ENCODE measurements at regions not wholly inside any gene's neighbourhood (a gene's known extent, or its start where the extent isn't known, plus 50 kb on each side); places are given as distances from the start of the nearest gene placed in this dataset.
A peak's percentile ranks its signal among the peaks of the same experiment; 100 is the strongest.

- H3K4me3 ChIP-seq (ENCODE audit: low read length) = no peak overlapping the region
- TF ChIP-seq, protein P1, sequence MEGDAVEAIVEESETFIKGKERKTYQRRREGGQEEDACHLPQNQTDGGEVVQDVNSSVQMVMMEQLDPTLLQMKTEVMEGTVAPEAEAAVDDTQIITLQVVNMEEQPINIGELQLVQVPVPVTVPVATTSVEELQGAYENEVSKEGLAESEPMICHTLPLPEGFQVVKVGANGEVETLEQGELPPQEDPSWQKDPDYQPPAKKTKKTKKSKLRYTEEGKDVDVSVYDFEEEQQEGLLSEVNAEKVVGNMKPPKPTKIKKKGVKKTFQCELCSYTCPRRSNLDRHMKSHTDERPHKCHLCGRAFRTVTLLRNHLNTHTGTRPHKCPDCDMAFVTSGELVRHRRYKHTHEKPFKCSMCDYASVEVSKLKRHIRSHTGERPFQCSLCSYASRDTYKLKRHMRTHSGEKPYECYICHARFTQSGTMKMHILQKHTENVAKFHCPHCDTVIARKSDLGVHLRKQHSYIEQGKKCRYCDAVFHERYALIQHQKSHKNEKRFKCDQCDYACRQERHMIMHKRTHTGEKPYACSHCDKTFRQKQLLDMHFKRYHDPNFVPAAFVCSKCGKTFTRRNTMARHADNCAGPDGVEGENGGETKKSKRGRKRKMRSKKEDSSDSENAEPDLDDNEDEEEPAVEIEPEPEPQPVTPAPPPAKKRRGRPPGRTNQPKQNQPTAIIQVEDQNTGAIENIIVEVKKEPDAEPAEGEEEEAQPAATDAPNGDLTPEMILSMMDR (conservative IDR thresholded peaks at IDR 0.05; ENCODE audit: low read depth, low read length) = no peak
- DNase-seq (ENCODE audit: low read depth) = no peak
Observed at GRCh38 chr11:25741886-25742285, 590.0 kb upstream of the ANO3 start.

DNA sequence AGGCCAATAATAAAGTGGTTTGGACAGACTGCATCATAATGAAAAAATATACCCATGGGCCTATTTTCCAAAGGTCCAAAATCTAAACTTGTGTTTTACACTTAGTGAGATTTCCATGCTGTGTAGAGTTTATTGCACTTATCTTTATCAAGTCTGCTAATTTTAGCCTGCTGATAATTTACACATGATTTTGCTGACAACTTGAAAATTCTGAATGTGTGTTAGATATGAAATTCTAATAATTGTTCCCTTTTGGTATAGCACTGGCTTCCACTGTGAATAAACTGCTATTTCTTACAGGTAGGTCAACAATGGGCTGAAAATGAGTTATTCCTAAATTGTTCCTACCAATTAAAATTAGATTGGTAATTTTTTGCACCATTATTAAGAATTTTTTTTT is 589.1 kb upstream of the ANO3 start:
- DNase-seq (ENCODE audit: low read depth) = no peak
- TF ChIP-seq, protein P1 (conservative IDR thresholded peaks at IDR 0.05; ENCODE audit: low read depth, low read length) = no peak
- H3K4me3 ChIP-seq (ENCODE audit: low read length) = no peak overlapping the region

DNA sequence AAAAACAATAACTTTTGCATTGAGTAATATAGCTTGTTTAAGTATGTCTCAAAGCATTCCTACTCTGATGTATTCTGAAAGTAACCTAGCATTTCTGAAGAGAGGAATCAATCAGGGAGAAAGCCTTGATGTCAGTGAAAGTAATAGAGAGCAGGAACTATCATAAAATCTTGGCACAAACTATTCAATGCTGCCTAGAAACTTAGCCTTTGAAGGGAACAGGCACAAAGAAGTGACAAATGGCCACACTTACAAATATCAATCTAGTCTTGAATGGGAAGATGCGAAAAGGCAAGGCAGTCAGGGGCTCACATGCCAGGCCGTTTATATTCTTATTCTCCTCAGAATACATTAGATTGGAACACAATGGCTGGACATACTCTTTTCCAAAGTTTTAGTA is 576.5 kb upstream of the ANO3 start:
- no peak overlapping the region for H3K4me3 ChIP-seq (ENCODE audit: low read length)
- no peak for DNase-seq (ENCODE audit: low read depth)
- TF ChIP-seq, protein P1 (conservative IDR thresholded peaks at IDR 0.05; ENCODE audit: low read depth, low read length) = no peak

DNA sequence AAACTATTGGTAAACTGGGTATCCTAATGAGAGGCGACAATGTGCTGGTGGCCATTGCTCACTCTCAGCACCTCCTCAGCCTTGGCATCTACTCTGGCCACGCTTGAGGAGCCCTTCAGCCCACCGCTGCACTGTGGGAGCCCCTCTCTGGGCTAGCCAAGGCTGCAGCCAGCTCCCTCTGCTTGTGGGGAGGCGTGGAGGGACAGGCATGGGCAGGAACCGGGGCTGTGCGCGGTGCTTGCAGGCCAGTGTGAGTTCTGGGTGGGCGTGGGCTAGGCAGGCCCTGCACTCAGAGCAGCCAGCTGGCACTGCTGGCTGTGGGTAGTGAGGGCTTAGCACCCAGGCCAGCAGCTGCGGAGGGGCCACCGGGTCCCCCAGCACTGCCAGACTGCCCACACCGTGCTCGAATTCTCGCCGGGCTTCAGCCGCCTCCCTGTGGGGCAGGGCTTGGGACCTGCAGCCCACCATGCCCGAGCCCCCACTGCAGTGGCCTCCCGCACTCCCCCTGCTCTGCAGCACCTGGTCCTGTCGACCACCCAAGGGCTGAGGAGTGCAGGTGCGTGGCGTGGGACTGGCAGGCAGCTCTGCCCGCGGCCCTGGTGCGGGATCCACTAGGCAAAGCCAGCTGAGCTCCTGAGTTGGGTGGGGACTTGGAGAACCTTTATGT is 575.9 kb upstream of the ANO3 start:
- DNase-seq (ENCODE audit: low read depth) = no peak
- TF ChIP-seq, protein P1 (conservative IDR thresholded peaks at IDR 0.05; ENCODE audit: low read depth, low read length) = no peak
- H3K4me3 ChIP-seq (ENCODE audit: low read length) = no peak overlapping the region

- TF ChIP-seq, protein P1 (conservative IDR thresholded peaks at IDR 0.05; ENCODE audit: low read depth, low read length) = no peak
- DNase-seq (ENCODE audit: low read depth) = no peak
- no peak overlapping the region for H3K4me3 ChIP-seq (ENCODE audit: low read length)
Observed at GRCh38 chr11:25758145-25758661, 573.7 kb upstream of the ANO3 start.

- TF ChIP-seq, protein P1 (conservative IDR thresholded peaks at IDR 0.05; ENCODE audit: low read depth, low read length) = no peak
- DNase-seq (ENCODE audit: low read depth) = no peak
- H3K4me3 ChIP-seq (ENCODE audit: low read length) = no peak overlapping the region
Observed at GRCh38 chr11:25766332-25767015, 565.5 kb upstream of the ANO3 start.

- TF ChIP-seq, protein P1 (conservative IDR thresholded peaks at IDR 0.05; ENCODE audit: low read depth, low read length) = no peak
- peak; percentile 29 for DNase-seq (ENCODE audit: low read depth)
- H3K4me3 ChIP-seq (ENCODE audit: low read length) = no peak overlapping the region
Observed at GRCh38 chr11:25769287-25769686, 562.6 kb upstream of the ANO3 start.

Data from retinal pigment epithelial cell (primary cell).